ENCODE measurements at regions not wholly inside any gene's neighbourhood (a gene's known extent, or its start where the extent isn't known, plus 50 kb on each side); places are given as distances from the start of the nearest gene placed in this dataset.
"Not testable (repeated sequence)": the region's sequence is repeated elsewhere in the genome, so short reads cannot be mapped to it uniquely, and the experiment has no call there.

DNA sequence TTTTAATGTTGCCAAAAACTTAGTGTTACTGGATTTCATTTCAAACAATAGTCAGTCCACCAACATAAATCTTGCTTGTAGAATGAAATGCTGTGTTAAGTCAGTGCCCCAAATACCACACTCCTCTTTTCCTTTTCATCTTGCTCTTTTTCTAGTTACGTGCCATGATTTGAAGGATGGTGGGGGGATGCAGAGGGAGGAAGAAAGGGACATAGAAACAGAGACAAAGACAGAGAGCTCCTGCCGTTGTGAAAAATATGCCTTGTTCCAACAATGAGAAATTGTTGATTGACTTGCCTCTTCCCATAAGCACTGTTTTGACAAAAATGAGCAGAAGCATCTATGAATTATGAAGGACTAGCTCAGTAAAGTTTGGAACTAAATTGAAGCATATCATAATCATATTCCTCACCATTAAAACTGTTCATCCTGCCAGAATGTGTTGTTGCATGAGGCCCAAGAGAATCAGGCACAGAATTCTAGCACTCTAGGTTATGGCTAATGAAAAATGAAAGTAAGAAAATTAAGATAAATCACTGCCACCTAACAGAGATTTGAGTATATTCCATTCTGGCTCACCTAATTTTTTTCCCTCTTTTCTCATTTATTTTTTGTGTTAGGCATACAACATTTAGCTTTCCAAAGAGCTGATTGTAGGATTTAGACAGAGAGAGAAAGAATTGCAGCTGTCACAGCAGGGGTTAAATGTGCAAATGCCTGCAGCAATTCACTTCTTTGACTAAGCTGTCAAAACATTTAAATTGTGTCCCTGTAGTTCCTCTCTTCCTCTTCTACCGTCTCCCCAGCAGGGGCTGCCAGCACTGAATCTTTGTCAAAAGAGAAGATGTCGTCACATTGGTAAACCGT, 111.6 kb upstream of the PTPN13 start:
- peak; percentile 16 for DNase-seq

DNA sequence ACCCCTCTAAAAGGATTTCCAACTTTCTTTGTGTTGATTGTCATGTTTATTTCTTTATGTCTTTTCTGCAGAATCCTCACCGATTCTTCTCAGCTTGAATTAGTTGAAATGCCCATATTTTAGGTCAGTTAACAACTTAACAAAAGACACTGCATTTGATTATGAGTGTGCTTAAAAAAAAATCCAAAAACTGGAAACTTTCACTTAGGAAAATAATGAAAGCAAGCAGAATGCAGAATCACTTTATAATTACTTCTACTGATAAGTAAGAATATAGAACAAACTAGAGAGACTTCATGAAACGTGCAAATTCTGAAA, 111.0 kb upstream of the PTPN13 start:
- DNase-seq, result no peak

DNA sequence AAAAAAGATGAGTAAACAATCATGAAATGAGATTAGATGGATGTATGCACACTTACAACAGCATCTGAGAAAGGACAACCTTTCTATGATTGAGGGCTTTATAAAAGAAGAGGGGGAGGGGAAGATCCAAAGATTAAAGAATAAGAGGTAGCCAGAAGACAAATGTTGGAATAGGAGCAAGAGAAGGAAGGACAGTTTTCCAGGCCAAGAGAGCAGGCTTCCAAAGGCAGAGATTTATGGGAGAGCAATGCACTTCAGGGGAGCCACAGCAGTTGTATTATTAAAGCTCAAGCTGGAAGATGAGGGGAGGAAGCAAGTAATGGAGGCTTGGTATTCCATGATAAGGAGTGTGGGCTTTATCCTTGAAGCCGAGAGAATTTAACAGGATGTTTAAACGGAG, 110.3 kb upstream of the PTPN13 start:
- DNase-seq, result no peak

DNA sequence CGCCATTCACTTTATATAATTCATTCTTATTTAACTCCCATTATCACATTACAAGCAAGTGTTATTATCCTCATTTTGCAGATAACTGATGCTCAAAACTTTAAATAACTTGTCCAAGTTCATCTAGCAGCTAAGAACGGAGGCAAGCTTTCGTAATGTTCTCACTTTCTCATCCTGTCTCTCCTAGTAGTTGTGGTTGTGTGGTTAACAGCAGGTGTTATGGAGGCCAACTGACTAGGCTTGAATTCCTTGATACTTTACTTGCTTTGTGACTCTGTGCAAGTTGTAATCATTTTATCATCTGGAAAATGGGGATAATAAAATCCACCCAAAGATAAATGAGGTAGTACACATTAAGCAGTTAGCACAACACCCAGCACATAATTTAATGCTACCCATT, 109.9 kb upstream of the PTPN13 start:
- DNase-seq, result no peak

DNA sequence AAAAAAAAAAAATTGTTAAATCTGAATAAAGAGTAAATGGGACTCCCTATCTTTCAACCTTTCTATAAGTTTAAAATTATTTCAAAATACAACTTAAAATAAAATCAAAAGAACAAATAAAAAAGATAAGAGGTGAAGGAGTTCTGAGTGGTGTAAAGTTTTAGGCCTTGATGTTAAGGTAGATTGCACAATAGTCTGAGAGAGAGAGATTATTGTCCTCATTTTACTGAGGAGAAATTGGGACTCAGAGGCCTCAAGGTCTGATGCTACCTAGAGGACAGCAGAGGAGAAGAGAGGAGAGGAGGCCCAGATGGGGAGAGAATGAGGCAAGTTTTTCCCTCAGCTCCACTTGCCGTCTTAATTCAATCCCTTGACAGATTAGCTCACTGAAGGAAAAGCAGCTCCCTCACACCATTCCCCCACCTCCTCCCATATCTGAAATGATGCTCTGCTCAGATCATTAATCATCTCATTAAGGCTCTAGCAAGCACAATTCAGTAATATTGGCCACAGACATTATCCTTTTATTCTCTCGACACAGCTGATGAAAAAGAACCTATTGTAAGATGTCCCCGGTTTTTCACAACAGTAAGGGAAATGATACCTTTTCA, 106.3 kb upstream of the PTPN13 start:
- no peak for DNase-seq

DNA sequence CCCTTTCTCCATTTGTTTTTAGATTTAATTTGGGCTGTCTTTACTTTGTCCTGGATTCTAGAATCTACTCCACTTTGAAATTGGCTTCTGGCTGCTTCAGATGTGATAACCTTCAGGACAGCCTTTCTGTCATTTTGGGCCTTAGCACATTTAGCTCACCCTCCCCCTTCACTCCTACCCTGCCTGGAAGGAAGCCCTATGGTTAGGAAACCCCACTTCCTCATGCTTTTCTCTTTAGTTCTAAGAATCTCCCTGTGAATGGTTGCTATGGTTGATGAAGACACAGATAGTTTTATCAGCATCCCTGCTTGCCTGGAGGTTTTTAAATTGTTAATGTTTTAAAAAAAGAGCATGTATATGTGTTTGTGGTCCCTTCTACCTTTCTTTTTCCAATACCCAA, 100.7 kb upstream of the PTPN13 start:
- no peak for DNase-seq

DNA sequence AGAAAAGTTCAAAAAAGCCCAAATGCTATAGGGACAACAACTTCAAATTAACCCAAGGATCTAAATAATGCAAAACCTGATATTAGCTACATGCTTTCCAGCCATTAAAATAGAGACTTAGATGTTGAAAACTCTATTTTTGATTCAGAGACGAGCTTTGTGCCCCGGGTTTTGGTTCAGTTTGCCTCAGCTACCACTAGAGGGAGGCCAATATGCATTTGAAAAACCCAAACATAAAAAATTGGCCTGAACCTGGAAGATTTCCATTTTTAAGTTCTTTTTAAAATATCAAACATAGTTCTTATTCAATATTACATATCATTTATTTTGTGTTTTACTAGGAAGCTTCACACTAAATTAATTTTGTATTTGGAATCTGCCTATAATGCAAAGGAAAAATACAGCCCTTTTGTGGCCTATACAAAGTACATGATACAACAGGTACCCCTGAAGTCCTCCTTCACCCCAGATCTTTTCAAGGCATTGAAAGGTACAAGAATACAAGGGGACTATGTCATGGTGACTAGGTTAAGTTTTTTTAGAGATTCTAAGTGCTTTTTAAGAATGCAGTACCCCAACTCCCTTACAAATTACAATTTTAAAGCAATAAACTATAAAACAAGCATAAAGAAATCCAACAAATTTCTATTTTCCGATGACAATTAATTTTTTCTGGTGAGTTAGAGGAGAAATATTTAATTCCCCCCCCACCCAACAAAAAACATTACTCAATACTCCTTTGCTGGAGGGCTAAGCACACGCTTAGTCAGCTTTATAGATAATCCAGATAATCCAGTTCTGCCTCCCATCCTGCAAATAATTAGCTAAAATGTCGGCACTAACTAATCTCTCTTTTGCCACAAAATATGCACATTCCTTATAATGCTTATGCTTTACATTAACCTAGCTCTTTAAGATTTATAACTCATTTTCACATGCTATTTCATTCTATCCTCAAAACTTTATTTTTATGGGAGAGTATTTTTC, 97.7 kb upstream of the PTPN13 start:
- no peak for DNase-seq

DNA sequence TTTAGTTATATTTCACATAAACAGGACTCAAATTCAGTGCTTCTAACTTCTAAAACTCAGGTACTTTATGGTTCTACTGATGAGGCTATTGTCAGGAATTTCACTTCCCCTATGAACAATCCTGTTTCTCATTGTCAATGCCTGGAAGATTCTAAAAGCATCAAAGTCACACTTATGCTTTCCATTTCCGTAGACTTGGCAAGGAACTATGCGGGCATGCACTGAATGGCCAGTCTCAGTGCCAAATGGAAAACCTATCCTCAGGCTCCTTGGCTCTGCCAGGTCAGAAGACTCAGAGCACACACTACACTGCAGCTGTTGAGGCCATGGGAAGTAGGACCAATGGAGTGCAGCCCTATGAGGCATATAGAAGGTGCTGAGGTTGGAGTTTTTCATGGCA, 97.0 kb upstream of the PTPN13 start:
- DNase-seq, result no peak

DNA sequence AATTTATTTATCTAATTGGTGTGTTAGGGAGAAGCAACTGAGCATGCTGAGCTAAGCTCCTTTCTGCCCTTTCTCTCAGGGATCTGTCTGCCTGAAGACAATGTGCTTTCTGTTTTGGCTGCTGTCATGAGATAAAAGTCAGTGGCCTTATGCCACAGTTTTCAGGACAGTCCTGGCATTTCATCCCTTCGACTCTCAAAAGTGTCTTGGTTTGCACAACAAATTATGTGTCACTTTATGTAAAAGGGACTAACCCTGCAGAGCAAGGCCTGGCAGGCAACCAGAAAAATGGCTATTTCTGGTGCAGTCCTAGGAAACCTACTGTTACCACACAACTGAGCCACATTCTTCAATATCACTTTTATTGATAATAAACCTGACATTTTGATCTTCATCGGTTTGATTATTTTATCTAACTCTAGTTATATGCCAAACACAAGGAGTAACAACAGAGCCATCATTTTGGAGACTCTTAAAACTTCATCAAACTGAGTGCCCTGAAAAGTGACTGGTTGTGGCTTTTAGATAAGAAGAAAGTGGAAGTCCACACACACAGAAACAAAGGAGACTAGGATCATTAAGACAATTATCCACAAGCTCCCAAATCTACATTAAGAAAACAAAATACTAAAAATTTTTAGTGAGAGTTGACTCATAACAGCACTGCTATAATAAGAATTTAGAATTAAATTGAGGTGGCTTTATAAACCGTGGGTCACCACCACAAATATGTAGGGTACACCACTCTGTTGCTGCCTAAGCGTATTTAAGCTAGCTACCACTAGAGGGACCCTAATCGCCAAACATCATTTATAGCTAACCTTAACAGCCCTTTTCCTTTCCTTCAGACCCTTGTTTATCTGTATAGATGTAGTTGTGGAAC, 95.9 kb upstream of the PTPN13 start:
- DNase-seq, result no peak

DNA sequence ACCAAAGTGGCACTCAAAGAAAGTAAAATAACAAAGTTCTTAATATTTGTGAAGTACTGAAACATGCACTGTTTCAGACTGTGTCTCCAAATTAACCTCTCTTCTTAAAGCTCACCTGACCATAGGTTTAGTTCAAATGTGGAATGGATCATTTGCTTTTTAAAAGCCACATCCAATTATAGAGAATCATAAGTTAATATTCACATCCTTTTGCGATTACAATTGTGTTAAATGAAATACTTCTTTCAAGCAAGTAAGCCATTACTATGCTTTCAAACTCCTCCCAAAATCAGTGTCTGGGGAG, 95.3 kb upstream of the PTPN13 start:
- no peak for DNase-seq

DNA sequence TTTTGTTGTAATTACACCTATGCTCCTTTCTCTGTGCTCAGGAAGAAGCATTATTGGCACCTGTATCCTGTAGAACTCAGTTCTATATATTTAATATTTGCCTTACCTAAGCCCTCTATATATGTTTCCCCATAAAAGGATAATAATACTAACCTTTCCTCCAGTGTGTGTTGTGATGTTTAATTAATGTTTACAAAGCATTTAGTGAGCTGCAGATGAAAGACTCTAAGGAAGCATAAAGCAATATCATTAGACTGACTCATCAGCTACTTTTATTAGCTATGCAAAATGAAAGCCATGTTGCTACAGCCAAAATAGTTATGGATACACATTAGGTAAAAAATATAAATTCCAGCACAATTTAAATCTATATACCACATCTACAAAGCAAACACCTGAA, 93.6 kb upstream of the PTPN13 start:
- no peak for DNase-seq

DNA sequence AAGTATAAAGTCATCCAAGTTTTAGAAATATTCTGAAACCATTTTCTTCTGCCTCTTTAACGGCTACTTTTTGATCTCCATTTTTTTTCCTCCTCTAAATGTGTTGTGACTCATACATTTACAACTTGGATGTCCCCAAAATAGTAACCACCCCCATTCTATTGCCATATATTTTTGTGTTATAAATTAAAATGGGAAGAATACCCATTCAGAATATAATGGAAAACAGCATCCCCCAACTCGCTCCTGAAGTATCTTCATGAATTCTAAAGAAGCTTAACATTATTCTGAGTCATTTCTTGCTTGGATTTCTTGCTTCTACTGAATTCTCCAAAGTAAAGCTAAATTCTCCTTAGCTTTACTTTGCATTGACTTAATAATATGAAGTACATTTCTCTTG, 92.0 kb upstream of the PTPN13 start:
- DNase-seq, result no peak

DNA sequence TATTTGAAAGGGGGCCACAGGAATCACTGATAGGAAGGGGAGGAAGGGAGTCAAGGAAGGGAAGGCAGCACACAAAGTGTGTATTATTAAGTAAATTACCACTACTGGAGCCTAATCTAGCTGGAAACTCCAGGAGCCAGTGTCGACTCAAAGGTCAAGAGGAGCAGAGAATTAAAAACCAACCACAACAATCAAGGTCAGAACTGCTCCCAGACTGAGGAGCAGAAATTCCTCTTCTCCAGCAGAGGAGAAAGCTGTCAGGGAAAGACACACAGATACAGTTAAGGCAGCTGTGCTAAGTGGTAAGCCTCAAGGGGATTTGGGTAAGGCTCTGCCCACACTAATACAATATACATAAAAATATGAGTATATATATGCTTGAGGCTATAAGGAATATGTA, 87.5 kb upstream of the PTPN13 start:
- no peak for DNase-seq

DNA sequence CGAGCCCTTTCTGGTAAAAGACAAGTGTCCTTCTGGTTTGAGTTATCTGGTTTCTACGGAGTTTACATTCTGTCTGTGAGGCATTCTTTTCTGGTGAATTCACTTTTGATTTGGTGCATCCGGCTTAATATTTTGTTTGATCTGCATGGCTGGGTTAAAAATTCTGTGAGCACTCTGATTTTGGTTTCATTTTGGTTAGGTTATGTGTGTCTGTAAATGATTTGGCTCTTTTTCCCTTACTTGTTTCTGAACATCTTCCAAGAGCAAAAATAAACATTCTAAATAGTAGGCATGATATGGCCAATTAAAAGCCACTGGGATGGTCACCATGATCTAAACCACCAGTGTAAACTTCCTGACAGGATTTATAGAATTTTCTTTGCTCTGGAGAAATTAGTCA, 85.7 kb upstream of the PTPN13 start:
- no peak for DNase-seq

DNA sequence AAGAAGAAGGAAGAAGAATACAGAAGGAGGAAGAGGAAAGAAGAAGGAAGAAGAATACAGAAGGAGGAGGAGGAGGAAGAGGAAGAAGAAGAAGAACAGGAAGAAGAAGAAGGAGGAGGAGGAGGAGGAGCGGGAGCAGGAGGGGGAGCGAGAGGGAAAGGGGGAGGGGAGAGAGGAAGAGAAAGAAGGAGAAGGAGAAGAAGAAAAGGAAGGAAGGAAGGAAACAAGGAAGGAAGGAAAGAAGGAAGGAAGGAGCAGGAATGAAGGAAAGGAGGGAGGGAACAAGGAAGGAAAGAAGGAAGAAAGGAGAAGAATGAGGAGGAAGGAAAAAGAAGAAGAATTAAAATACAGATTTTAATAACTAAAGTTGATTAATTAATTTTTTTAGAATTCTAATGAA, 82.5 kb upstream of the PTPN13 start:
- DNase-seq, result no peak

DNA sequence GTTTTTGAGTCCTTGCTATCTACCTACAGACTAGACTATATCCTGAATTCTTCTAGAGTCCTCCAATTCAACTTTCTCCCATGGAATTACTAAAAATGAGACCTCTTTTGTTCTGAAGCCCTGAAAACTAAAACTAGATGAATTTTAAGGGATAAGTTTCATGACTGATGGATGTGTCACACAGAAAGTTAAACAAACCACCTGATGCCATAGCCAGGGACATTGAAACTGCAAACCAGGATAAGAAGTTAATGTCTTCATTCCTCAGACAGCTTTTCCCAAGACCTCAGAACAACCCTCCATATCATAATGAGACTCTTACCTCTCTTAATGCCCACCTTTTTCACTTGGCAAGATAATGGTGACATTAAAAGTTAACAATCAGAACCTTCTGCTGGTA, 81.5 kb upstream of the PTPN13 start:
- DNase-seq, result no peak

DNA sequence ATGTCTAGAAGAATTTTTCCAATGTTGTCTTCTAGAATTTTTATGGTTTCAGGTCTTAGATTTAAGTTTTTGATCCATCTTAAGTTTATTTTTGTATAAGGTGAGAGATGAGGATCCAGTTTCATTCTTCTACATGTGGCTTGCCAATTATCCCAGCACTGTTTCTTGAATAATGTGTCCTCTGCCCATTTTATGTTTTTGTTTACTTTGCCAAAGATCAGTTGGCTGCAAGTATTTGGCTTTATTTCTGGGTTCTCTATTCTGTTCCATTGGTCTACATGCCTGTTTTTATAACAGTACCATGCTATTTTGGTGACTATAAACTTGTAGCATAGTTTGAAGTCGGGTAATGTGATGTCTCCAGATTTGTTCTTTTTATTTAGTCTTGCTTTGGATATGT, 78.2 kb upstream of the PTPN13 start:
- DNase-seq, result not testable (repeated sequence)

DNA sequence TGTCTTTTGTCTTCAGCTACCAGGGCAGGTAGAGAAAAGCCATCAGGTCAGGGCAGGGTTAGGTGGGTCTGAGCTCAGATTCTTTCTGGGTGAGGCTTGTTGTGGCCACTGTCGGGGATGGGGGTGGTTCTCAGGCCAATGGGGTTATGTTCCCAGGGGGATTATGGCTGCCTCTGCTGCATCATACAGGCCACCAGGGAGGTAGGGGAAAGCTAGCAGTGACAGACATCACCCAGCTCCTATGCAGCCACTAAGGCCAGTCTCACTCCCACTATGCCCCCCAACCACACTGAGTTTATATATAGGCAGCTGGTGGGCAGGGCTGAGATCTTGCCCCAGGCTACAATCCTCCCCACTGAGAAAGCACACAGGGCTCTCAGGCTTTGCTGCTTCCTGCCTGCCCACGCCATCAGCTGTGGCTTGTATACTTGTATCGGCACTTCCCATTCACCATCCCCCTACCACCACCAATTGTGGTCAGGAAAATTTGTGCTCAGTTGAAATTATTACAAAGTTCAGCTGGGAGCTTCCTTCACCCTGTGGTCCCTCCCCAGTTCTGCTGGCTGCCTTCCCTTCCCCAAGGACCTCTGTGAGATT, 72.6 kb upstream of the PTPN13 start:
- no peak for DNase-seq

DNA sequence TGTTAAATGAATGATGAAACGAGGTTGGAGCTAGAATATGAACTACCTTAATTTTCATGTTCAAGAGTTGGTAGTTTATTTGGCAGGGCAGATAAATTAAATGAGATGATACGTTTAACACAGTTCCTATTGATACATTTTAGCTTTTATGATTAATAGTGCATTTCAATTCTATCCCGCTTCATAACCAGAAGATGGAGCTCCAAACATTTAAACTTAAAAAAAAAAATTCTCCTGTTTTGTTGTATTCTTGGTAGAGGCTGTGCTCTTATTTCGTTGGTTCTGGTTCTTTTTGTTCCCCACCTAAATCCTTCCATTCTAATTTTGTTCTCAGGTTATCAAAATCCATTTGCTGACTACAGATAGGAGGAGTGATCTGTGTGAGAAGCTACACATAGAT, 71.8 kb upstream of the PTPN13 start:
- no peak for DNase-seq

DNA sequence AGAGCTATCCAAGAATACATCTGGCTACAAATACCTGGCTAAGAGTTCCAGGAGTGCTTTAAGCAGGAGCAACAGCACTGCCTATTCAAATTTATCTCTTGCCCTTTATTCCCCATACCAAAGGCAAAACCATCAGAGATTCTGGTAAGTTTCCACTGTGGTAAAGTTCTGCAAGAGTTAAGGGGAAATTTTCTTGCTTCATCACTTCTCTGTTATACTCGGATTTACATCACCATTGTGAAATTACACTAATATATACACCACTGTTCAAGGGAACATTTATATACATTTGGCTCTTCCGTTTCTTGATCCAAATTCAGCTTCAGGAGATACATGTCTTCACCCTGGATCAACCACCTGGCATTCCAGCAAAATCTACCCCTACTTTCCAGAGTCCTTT, 70.8 kb upstream of the PTPN13 start:
- no peak for DNase-seq

DNA sequence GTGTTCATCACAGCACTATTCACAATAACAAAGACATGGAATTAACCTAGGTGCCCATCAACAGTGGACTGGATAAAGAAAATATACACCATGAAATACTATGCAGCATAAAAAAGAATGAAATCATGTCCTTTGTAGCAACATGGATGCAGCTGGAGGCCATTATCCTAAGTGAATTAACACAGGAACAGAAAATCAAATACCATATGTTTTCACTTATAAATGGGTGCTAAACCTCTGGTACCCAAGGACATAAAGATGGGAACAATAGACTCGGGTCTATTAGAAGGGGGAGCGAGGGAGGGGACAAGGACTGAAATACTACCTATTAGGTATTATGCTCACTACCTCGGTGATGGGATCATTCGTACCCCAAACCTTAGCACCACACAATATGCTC, 66.4 kb upstream of the PTPN13 start:
- DNase-seq, result not testable (repeated sequence)

DNA sequence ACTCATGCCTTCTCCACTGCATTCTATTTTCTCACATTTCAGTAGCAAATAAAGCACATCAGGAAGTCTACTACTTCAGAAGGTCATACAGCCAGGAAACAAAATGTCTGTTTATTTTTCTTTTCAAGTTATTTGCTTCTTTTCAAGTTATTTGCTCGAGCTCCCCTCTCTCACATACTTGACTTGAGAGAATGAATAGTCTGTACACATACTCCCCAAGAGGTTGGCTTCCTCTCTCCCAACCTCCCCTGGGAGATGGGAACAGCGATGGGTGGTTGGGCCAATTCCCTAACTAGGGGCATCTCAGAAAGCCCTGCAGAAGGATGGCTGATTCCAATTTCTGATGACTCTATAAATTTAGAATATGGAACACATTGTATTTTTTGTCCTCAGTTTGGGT, 64.7 kb upstream of the PTPN13 start:
- no peak for DNase-seq

DNA sequence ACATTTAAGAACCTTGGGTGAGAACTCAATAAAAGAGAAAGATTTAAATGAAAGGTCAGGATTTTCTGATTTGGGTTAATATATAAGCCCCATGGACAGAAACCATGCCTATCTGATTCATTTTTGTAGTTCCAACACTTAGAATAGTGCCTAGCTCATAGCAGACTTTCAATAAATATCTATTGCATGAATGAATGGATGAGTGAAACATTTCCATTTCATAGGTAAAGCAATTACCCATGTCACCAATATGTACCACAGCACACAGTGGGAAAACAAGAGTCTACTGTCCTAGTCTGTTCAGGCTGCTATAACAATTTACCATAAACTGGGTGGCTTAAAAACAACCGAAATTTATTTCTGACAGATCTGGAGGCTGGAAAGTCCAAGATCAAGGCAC, 63.9 kb upstream of the PTPN13 start:
- no peak for DNase-seq

All from NCI-H2081 treated with DMSO at 0.1 percent for 48 hours (cell line).